ENCODE measurements at regions not wholly inside any gene's neighbourhood (a gene's known extent, or its start where the extent isn't known, plus 50 kb on each side); places are given as distances from the start of the nearest gene placed in this dataset.

DNA sequence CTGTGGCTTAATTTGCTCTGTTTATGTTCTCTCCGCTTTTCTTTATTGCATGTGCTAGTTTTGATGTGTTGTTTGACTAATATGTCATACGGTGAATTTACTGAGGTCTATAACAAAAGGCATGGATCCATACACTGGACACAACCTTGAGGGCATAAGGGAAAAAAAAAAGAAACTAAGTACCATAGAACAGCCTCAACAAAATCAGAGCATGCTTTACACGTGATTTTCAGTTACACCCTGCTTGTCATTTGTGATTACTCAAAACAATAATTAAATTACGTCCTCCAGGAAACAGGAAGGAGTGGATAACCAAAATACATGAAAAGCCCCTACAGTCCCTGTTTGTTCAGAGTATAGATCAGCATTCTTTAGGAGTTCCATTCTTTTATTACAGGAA lies 150.5 kb downstream of the CRPPA start:
- TF ChIP-seq CTCF (IDR thresholded peaks at IDR 0.05) (no peak), POLR2A (IDR thresholded peaks at IDR 0.05) (no peak)
